HEK293 (cell line): ENCODE measurements at regions not wholly inside any gene's neighbourhood (a gene's known extent, or its start where the extent isn't known, plus 50 kb on each side); places are given as distances from the start of the nearest gene placed in this dataset.

Experiments used
- CTCF ChIA-PET: fragments of 350-600 bp; formaldehyde crosslinking; extraction: SDS; loops from one replicate; lab custom pipeline; 2021; ENCODE audit warnings: antibody characterized with exemption; lab: Yijun Ruan, JAX
- POLR2A ChIA-PET: fragments of 300-600 bp; formaldehyde crosslinking; extraction: SDS; loops from one replicate; lab custom pipeline; 2020; ENCODE audit warnings: antibody characterized with exemption, inconsistent platforms; lab: Yijun Ruan, JAX
- H3K27ac ChIP-seq: fragments of 200-500 bp; sonication (Bioruptor generic); 2 replicates; pipeline ENCODE4 v1.5.1; 2014; ENCODE audit warnings: low read depth, low read length, control low read depth, inconsistent platforms; ENCODE audit errors: extremely low read depth
- H3K36me3 ChIP-seq, 2 experiments: fragments of 200-500 bp in 1 of 2; sonication (Bioruptor generic) in 1 of 2; 1 replicate in 1 of 2; 2 replicates in 1 of 2; pipeline ENCODE4 v1.5.1; 2014 to 2017; ENCODE audit warnings: inconsistent platforms in 2 of 2, low read length in 2 of 2; ENCODE audit not compliant: control insufficient read depth in 2 of 2, insufficient read depth in 1 of 2
- H3K4me1 ChIP-seq: fragments of 200-500 bp; sonication (Bioruptor generic); 2 replicates; pipeline ENCODE4 v1.5.1; 2014; ENCODE audit warnings: mild to moderate bottlenecking, low read length, inconsistent platforms; ENCODE audit not compliant: control insufficient read depth, insufficient read depth
- H3K4me3 ChIP-seq: 2 replicates; pipeline ENCODE4 v1.5.1; 2011; ENCODE audit warnings: low read depth, mild to moderate bottlenecking, control low read depth, low read length, moderate library complexity
- H3K9me3 ChIP-seq: fragments of 200-500 bp; sonication (Bioruptor generic); 2 replicates; pipeline ENCODE4 v1.5.1; 2014; ENCODE audit warnings: low read depth, low read length, inconsistent platforms; ENCODE audit not compliant: control insufficient read depth, insufficient read depth
- KLF7 ChIP-seq: fragments of 450-650 bp; formaldehyde crosslinking; IDR thresholded peaks from 2 replicates; pipeline ENCODE4 v1.5.1; 2016; ENCODE audit warnings: missing biosample characterization, missing genetic modification characterization, borderline replicate concordance
- MEIS1 ChIP-seq: sonication (generic); formaldehyde crosslinking; IDR thresholded peaks from 2 replicates; pipeline ENCODE4 v1.8.1; 2022; ENCODE audit warnings: missing genetic modification reagents, mild to moderate bottlenecking, borderline replicate concordance
- PATZ1 ChIP-seq: fragments of 450-650 bp; formaldehyde crosslinking; IDR thresholded peaks from 2 replicates; pipeline ENCODE4 v1.5.1; 2016; ENCODE audit warnings: missing biosample characterization, missing genetic modification characterization
- ZBTB1 ChIP-seq: fragments of 450-650 bp; formaldehyde crosslinking; IDR thresholded peaks from 2 replicates; pipeline ENCODE4 v1.5.1; 2016; ENCODE audit warnings: missing biosample characterization, missing genetic modification characterization
- ZBTB8A ChIP-seq: fragments of 450-650 bp; formaldehyde crosslinking; IDR thresholded peaks from 2 replicates; pipeline ENCODE4 v1.5.1; 2016; ENCODE audit warnings: missing biosample characterization, missing genetic modification characterization
- ZEB2 ChIP-seq: fragments of 450-650 bp; formaldehyde crosslinking; IDR thresholded peaks from 2 replicates; pipeline ENCODE4 v1.5.1; 2016; ENCODE audit warnings: missing biosample characterization, missing genetic modification characterization
- ZFP3 ChIP-seq: fragments of 450-650 bp; formaldehyde crosslinking; IDR thresholded peaks from 2 replicates; pipeline ENCODE4 v1.5.1; 2016; ENCODE audit warnings: low read depth, missing biosample characterization, missing genetic modification characterization
- ZNF148 ChIP-seq: fragments of 450-650 bp; formaldehyde crosslinking; IDR thresholded peaks from 2 replicates; pipeline ENCODE4 v1.5.0; 2017; ENCODE audit warnings: missing biosample characterization, missing genetic modification characterization, borderline replicate concordance
- ZNF169 ChIP-seq: fragments of 450-650 bp; formaldehyde crosslinking; IDR thresholded peaks from 2 replicates; pipeline ENCODE4 v1.5.1; 2016; ENCODE audit warnings: missing biosample characterization, missing genetic modification characterization
- ZNF202 ChIP-seq: fragments of 450-650 bp; formaldehyde crosslinking; IDR thresholded peaks from 2 replicates; pipeline ENCODE4 v1.5.1; 2016; ENCODE audit warnings: missing biosample characterization, missing genetic modification characterization, borderline replicate concordance
- ZNF211 ChIP-seq: fragments of 450-650 bp; formaldehyde crosslinking; IDR thresholded peaks from 2 replicates; pipeline ENCODE4 v1.5.1; 2016; ENCODE audit warnings: low read depth, missing biosample characterization, missing genetic modification characterization
- ZNF391 ChIP-seq: fragments of 450-650 bp; formaldehyde crosslinking; IDR thresholded peaks from 2 replicates; pipeline ENCODE4 v1.5.1; 2016; ENCODE audit warnings: low read depth, missing biosample characterization, missing genetic modification characterization, borderline replicate concordance
- ZNF426 ChIP-seq: fragments of 450-650 bp; formaldehyde crosslinking; IDR thresholded peaks from 2 replicates; pipeline ENCODE4 v1.5.1; 2017; ENCODE audit warnings: missing biosample characterization, missing genetic modification characterization, mild to moderate bottlenecking, inconsistent platforms, moderate library complexity
- ZNF513 ChIP-seq: fragments of 450-650 bp; IDR thresholded peaks from 2 replicates; pipeline ENCODE4 v1.5.1; 2018; ENCODE audit warnings: missing biosample characterization, missing genetic modification characterization
- ZNF610 ChIP-seq: fragments of 450-650 bp; formaldehyde crosslinking; IDR thresholded peaks from 2 replicates; pipeline ENCODE4 v1.5.1; 2016; ENCODE audit warnings: missing biosample characterization, missing genetic modification characterization, borderline replicate concordance
- ZNF792 ChIP-seq: fragments of 450-650 bp; formaldehyde crosslinking; IDR thresholded peaks from 2 replicates; pipeline ENCODE4 v1.5.1; 2016; ENCODE audit warnings: missing biosample characterization, missing genetic modification characterization
- ZSCAN30 ChIP-seq: fragments of 450-650 bp; IDR thresholded peaks from 2 replicates; pipeline ENCODE4 v1.5.1; 2018; ENCODE audit warnings: missing biosample characterization, mild to moderate bottlenecking, missing genetic modification characterization, moderate library complexity
- ZSCAN4 ChIP-seq: fragments of 450-650 bp; formaldehyde crosslinking; IDR thresholded peaks from 2 replicates; pipeline ENCODE4 v1.5.1; 2017; ENCODE audit warnings: missing biosample characterization, missing genetic modification characterization
- TF ChIP-seq, protein P1 (sequence below): fragments of 450-650 bp; formaldehyde crosslinking; IDR thresholded peaks from 2 replicates; pipeline ENCODE4 v1.5.1; 2016; ENCODE audit warnings: missing biosample characterization, missing genetic modification characterization
- TF ChIP-seq, protein P2 (sequence below): fragments of 450-650 bp; formaldehyde crosslinking; IDR thresholded peaks from 2 replicates; pipeline ENCODE4 v1.5.1; 2016; ENCODE audit warnings: missing biosample characterization, missing genetic modification characterization

GRCh38 chr6:16974387-16974673 lies 127.5 kb upstream of the STMND1 start:
- Histone ChIP-seq H3K9me3 (no peaks in the 10 kb centered on the region), H3K4me3 (no peak overlapping the region), H3K4me1 (peaks cover 3% of the 10 kb centered on the region; the same call in 1 of the 2 replicates), H3K27ac (no peak overlapping the region), H3K36me3 (no peaks in the 10 kb centered on the region)
- TF ChIP-seq MEIS1 (CRISPR knock-in tag) (no peak), KLF7 (no peak), ZNF169 (tag by site-specific recombination) (no peak), ZSCAN30 (tag by site-specific recombination) (no peak), ZEB2 (tag by site-specific recombination) (no peak), ZBTB8A (tag by site-specific recombination) (no peak), ZFP3 (no peak)
- TF ChIP-seq, protein P1, sequence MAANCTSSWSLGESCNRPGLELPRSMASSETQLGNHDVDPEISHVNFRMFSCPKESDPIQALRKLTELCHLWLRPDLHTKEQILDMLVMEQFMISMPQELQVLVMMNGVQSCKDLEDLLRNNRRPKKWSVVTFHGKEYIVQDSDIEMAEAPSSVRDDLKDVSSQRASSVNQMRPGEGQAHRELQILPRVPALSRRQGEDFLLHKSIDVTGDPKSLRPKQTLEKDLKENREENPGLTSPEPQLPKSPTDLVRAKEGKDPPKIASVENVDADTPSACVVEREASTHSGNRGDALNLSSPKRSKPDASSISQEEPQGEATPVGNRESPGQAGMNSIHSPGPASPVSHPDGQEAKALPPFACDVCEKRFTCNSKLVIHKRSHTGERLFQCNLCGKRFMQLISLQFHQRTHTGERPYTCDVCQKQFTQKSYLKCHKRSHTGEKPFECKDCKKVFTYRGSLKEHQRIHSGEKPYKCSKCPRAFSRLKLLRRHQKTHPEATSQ (tag by site-specific recombination) = no peak
- ChIA-PET POLR2A (no interaction called here), CTCF (interaction anchor here (0.7 to 1.8 kb wide), 2 partner anchors 9 to 14 kb away, joined by 3 to 14 read pairs; no protein-coding TSS in a partner anchor)

DNA sequence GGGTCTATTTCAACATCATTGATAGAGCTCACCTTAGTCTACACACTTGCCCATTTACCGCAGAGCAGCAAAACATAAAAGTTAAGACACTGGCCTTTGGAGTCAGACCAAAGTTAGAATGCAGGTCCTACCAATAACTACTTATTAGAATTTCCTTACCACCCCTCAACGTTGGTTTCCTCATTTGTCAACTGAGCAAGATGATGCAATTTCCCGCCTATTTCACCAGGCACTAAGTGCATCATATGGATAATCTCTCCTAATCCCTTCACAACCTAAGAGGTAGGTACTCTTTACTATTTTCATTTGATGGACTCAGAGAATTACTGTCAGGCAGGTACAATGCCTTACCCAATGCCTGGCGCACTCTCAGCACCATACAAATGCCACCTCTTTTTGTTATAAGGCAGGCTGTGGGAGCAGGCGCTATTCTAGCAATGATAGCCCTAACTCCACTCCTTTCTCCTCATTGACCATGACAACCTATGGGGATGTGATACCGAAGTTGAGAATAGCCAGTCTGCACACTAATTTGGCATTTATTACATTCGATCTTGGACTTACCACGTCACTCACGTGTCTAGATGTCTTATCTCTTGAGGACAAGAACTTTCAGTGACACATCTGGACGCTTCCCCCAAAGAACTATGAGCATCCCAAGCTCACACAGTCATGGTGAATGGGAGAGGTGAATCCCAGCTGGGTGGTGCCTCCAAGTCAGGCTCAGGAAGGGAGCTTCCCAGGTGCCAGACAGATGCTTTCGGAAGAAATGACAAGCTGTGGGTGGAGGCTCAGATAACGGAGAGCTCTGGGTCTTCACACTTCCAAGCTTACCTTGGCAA lies 128.1 kb upstream of the STMND1 start:
- no peak overlapping the region for H3K27ac ChIP-seq
- no peaks in the 10 kb centered on the region for H3K9me3 ChIP-seq
- peaks cover 3% of the 10 kb centered on the region; the same call in 1 of the 2 replicates for H3K4me1 ChIP-seq
- H3K36me3 ChIP-seq = no peaks in the 10 kb centered on the region
- ChIA-PET POLR2A (interaction anchor here (0.6 kb wide), 1 partner anchor 1406 kb away, joined by 4 read pairs; no protein-coding TSS in a partner anchor), CTCF (interaction anchor here (0.7 to 1.8 kb wide), 4 partner anchors 9 to 688 kb away, joined by 3 to 14 read pairs (median 4); no protein-coding TSS in a partner anchor)
- no peak overlapping the region for H3K4me3 ChIP-seq
- no peak for TF ChIP-seq ZBTB1 (tag by site-specific recombination)
- no peak for TF ChIP-seq ZSCAN4 (tag by site-specific recombination)
- no peak for TF ChIP-seq PATZ1 (tag by site-specific recombination)
- TF ChIP-seq ZNF169 (tag by site-specific recombination) = no peak
- TF ChIP-seq, protein P2, sequence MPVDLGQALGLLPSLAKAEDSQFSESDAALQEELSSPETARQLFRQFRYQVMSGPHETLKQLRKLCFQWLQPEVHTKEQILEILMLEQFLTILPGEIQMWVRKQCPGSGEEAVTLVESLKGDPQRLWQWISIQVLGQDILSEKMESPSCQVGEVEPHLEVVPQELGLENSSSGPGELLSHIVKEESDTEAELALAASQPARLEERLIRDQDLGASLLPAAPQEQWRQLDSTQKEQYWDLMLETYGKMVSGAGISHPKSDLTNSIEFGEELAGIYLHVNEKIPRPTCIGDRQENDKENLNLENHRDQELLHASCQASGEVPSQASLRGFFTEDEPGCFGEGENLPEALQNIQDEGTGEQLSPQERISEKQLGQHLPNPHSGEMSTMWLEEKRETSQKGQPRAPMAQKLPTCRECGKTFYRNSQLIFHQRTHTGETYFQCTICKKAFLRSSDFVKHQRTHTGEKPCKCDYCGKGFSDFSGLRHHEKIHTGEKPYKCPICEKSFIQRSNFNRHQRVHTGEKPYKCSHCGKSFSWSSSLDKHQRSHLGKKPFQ (tag by site-specific recombination) = no peak
- no peak for TF ChIP-seq ZNF792
- no peak for TF ChIP-seq ZNF426
- TF ChIP-seq ZNF391 (tag by site-specific recombination) = no peak
- TF ChIP-seq ZNF148 = no peak
- no peak for TF ChIP-seq ZNF202 (tag by site-specific recombination)
- TF ChIP-seq ZNF513 (tag by site-specific recombination) = no peak
- TF ChIP-seq ZNF211 = no peak
- no peak for TF ChIP-seq ZNF610 (tag by site-specific recombination)
